NCI-H1417 treated with DMSO at 0.1 percent for 48 hours (cell line): ENCODE measurements at regions not wholly inside any gene's neighbourhood (a gene's known extent, or its start where the extent isn't known, plus 50 kb on each side); places are given as distances from the start of the nearest gene placed in this dataset.
A peak's percentile ranks its signal among the peaks of the same experiment; 100 is the strongest.

Experiments used
- DNase-seq: peaks from one replicate; lab custom pipeline; 2025; lab: John Stamatoyannopoulos, UW

GRCh38 chr13:79267560-79267959 is 138.5 kb downstream of the RBM26 start:
- no peak for DNase-seq

- DNase-seq, result no peak
Observed at GRCh38 chr13:79258489-79258888, 147.6 kb downstream of the RBM26 start.

GRCh38 chr13:79246578-79246949 is 159.5 kb downstream of the RBM26 start:
- DNase-seq, result no peak

GRCh38 chr13:79245937-79246577 is 160.0 kb downstream of the RBM26 start:
- DNase-seq, result no peak

GRCh38 chr13:79241697-79242096 is 164.4 kb downstream of the RBM26 start:
- no peak for DNase-seq

- no peak for DNase-seq
Observed at GRCh38 chr13:79237981-79238380, 168.1 kb downstream of the RBM26 start.

- no peak for DNase-seq
Observed at GRCh38 chr13:79231887-79232286, 174.2 kb downstream of the RBM26 start.

- no peak for DNase-seq
Observed at GRCh38 chr13:79229761-79230160, 176.3 kb downstream of the RBM26 start.

GRCh38 chr13:79228972-79229371 is 177.1 kb downstream of the RBM26 start:
- no peak for DNase-seq

GRCh38 chr13:79227418-79227817 is 178.6 kb downstream of the RBM26 start:
- DNase-seq, result no peak

- DNase-seq, result no peak
Observed at GRCh38 chr13:79226938-79227337, 179.1 kb downstream of the RBM26 start.

GRCh38 chr13:79226250-79226649 is 179.8 kb downstream of the RBM26 start:
- no peak for DNase-seq

GRCh38 chr13:79225487-79226232 is 180.4 kb downstream of the RBM26 start:
- no peak for DNase-seq

- DNase-seq, result no peak
Observed at GRCh38 chr13:79222427-79223205, 183.4 kb downstream of the RBM26 start.

GRCh38 chr13:79212064-79212619 is 193.9 kb downstream of the RBM26 start:
- peak; percentile 87 for DNase-seq

- DNase-seq, result no peak
Observed at GRCh38 chr13:79211377-79211776, 194.7 kb downstream of the RBM26 start.

- DNase-seq, result no peak
Observed at GRCh38 chr13:79197933-79198332, 208.1 kb downstream of the RBM26 start.

GRCh38 chr13:79196843-79197242 is 209.2 kb downstream of the RBM26 start:
- no peak for DNase-seq

- no peak for DNase-seq
Observed at GRCh38 chr13:79196366-79196765, 209.7 kb downstream of the RBM26 start.

- DNase-seq, result no peak
Observed at GRCh38 chr13:79194727-79195126, 211.3 kb downstream of the RBM26 start.

GRCh38 chr13:79194272-79194671 is 211.8 kb downstream of the RBM26 start:
- no peak for DNase-seq

GRCh38 chr13:79191501-79191900 is 214.6 kb downstream of the RBM26 start:
- no peak for DNase-seq

GRCh38 chr13:79190932-79191331 is 215.1 kb downstream of the RBM26 start:
- DNase-seq, result no peak
